HCT116 (cell line): ENCODE measurements at regions not wholly inside any gene's neighbourhood (a gene's known extent, or its start where the extent isn't known, plus 50 kb on each side); places are given as distances from the start of the nearest gene placed in this dataset.

Source experiments
- ATAC-seq: fragments of 200-7000 bp; cut with Tn5 transposase; 2 replicates; pipeline ENCODE4 v1.9.1; 2020; ENCODE audit warnings: mild to moderate bottlenecking, moderate library complexity
- BruUV-seq: library from RNA; stranded (reverse); fragments of 400-500 nt; replicated peaks from 2 replicates; lab custom pipeline; 2021; lab: Mats Ljungman, UMichigan
- CTCF ChIA-PET: fragments of 300-600 bp; sonication (Branson Sonifier 250); formaldehyde crosslinking; loops from one replicate; lab custom pipeline; 2021; ENCODE audit warnings: antibody characterized with exemption; lab: Charles Lee
- POLR2A ChIA-PET: fragments of 300-600, 350-600 bp; sonication (Branson Sonifier 250); formaldehyde crosslinking; loops from one replicate; lab custom pipeline; 2021; ENCODE audit warnings: antibody characterized with exemption; lab: Charles Lee
- RAD21 ChIA-PET, 2 experiments: fragments of 300-600 bp; sonication (Branson Sonifier 250); formaldehyde crosslinking; loops; one replicate each; lab custom pipeline; 2023; ENCODE audit warnings: low total read pairs in 2 of 2; ENCODE audit not compliant: uncharacterized antibody in 2 of 2, unreplicated experiment in 2 of 2, low non-redundant PET in 1 of 2; lab: Charles Lee
- DNase-seq: peaks from one replicate; pipeline ENCODE4 v3.0.0-alpha.2; 2010; ENCODE audit warnings: low read depth, low spot score
- H2AFZ ChIP-seq: fragments of 200-600 bp; shearing (Covaris generic), sonication (generic); 2 replicates; pipeline ENCODE4 v1.6.1; 2017; ENCODE audit warnings: low read depth, mixed run types, mixed read lengths, antibody characterized with exemption, low read length; ENCODE audit not compliant: poor library complexity, severe bottlenecking
- H3K27ac ChIP-seq: 2 replicates; pipeline ENCODE4 v1.5.1; 2012; ENCODE audit warnings: low read depth, low read length
- H3K27me3 ChIP-seq: fragments of 200-600 bp; sonication (generic); 2 replicates; pipeline ENCODE4 v1.6.1; 2016; ENCODE audit warnings: mixed run types, low read length, mixed read lengths; ENCODE audit not compliant: insufficient read depth
- H3K36me3 ChIP-seq, 2 experiments: fragments of 200-500 bp in 1 of 2; fragments of 200-600 bp in 1 of 2; sonication (Bioruptor generic) in 1 of 2; sonication (generic) in 1 of 2; 2 replicates each; pipeline versions ENCODE4 v1.5.1 to v1.6.1; 2014 to 2016; ENCODE audit warnings: low read length in 2 of 2, inconsistent platforms in 1 of 2, mixed read lengths in 1 of 2, mixed run types in 1 of 2; ENCODE audit not compliant: insufficient read depth in 2 of 2, control insufficient read depth in 1 of 2
- H3K4me1 ChIP-seq, 2 experiments: fragments of 200-600 bp in 1 of 2; sonication (generic) in 1 of 2; 2 replicates each; pipeline versions ENCODE4 v1.5.1 to v1.6.1; 2012 to 2017; ENCODE audit warnings: low read length in 2 of 2, inconsistent platforms in 1 of 2, mild to moderate bottlenecking in 1 of 2, mixed read lengths in 1 of 2, mixed run types in 1 of 2, moderate library complexity in 1 of 2; ENCODE audit not compliant: insufficient read depth in 2 of 2, control insufficient read depth in 1 of 2
- H3K4me2 ChIP-seq: fragments of 200-600 bp; sonication (generic); 2 replicates; pipeline ENCODE4 v1.6.1; 2017; ENCODE audit warnings: mixed run types, low read length, mixed read lengths
- H3K4me3 ChIP-seq, 2 experiments: fragments of 200-600 bp in 1 of 2; sonication (generic) in 1 of 2; replicated peaks in 1 of 2; 2 replicates each; pipeline ENCODE4 v1.5.1; 2011 to 2016; ENCODE audit warnings: low read length in 2 of 2, control low read depth in 1 of 2, low read depth in 1 of 2, mild to moderate bottlenecking in 1 of 2, mixed read lengths in 1 of 2, mixed run types in 1 of 2
- H3K79me2 ChIP-seq: fragments of 200-600 bp; sonication (generic); 2 replicates; pipeline ENCODE4 v1.6.1; 2017; ENCODE audit warnings: mild to moderate bottlenecking, mixed run types, low read length, moderate library complexity, mixed read lengths; ENCODE audit not compliant: insufficient read depth
- H3K9ac ChIP-seq: fragments of 200-600 bp; sonication (generic); 2 replicates; pipeline ENCODE4 v1.6.1; 2016; ENCODE audit warnings: low read length, mixed read lengths
- H3K9me2 ChIP-seq: fragments of 200-600 bp; sonication (generic), shearing (Covaris generic); 2 replicates; pipeline ENCODE4 v1.6.1; 2017; ENCODE audit warnings: mixed run types, mild to moderate bottlenecking, moderate library complexity; ENCODE audit not compliant: insufficient read depth
- H3K9me3 ChIP-seq, 2 experiments: fragments of 200-500 bp in 1 of 2; fragments of 200-600 bp in 1 of 2; sonication (Bioruptor generic) in 1 of 2; sonication (generic) in 1 of 2; 2 replicates each; pipeline ENCODE4 v1.6.1; 2014 to 2017; ENCODE audit warnings: low read length in 2 of 2, mixed read lengths in 2 of 2, inconsistent platforms in 1 of 2, low read depth in 1 of 2, mild to moderate bottlenecking in 1 of 2, mixed run types in 1 of 2, moderate library complexity in 1 of 2; ENCODE audit not compliant: control insufficient read depth in 1 of 2, insufficient read depth in 1 of 2
- H4K20me1 ChIP-seq: fragments of 200-600 bp; sonication (generic), shearing (Covaris generic); 2 replicates; pipeline ENCODE4 v1.6.1; 2017; ENCODE audit warnings: mixed run types, mild to moderate bottlenecking, moderate library complexity; ENCODE audit not compliant: insufficient read depth
- CBX3 ChIP-seq: IDR thresholded peaks from 2 replicates; pipeline ENCODE4 v1.6.1; 2012; ENCODE audit warnings: low read depth
- EGR1 ChIP-seq: IDR thresholded peaks from 2 replicates; pipeline ENCODE4 v1.6.1; 2012; ENCODE audit warnings: low read depth
- ELF1 ChIP-seq: IDR thresholded peaks from 2 replicates; pipeline ENCODE4 v1.6.1; 2012; ENCODE audit warnings: low read depth, borderline replicate concordance
- EZH2 ChIP-seq: fragments of 200-600 bp; sonication (generic); IDR thresholded peaks from 2 replicates; pipeline ENCODE4 v1.6.1; 2017; ENCODE audit warnings: antibody characterized with exemption, mixed run types
- EZH2phosphoT487 ChIP-seq: fragments of 200-600 bp; IDR thresholded peaks from 2 replicates; pipeline ENCODE4 v1.6.1; 2018; ENCODE audit warnings: antibody characterized with exemption, borderline replicate concordance
- FOSL1 ChIP-seq: IDR thresholded peaks from 2 replicates; pipeline ENCODE4 v1.6.1; 2012; ENCODE audit warnings: low read depth
- JUND ChIP-seq: IDR thresholded peaks from 2 replicates; pipeline ENCODE4 v1.6.1; 2012
- RAD21 ChIP-seq: IDR thresholded peaks from 2 replicates; pipeline ENCODE4 v1.6.1; 2012; ENCODE audit warnings: low read depth, mild to moderate bottlenecking
- SIN3A ChIP-seq: IDR thresholded peaks from 2 replicates; pipeline ENCODE4 v1.6.1; 2012; ENCODE audit warnings: low read depth
- SRF ChIP-seq: IDR thresholded peaks from 2 replicates; pipeline ENCODE4 v1.6.1; 2012; ENCODE audit warnings: low read depth
- ZFX ChIP-seq: fragments of 450-650 bp; IDR thresholded peaks from 2 replicates; pipeline ENCODE4 v1.6.1; 2017
- intact Hi-C: fragments of 100-400 bp; cut with micrococcal nuclease; formaldehyde crosslinking; loops from 2 replicates; pipeline ENCODE4 v1.10.0; 2022
- TF ChIP-seq, protein P1 (sequence below): IDR thresholded peaks from 2 replicates; pipeline ENCODE4 v1.6.1; 2012
- TF ChIP-seq, protein P2 (sequence below): IDR thresholded peaks from 2 replicates; pipeline ENCODE4 v1.6.1; 2012
- TF ChIP-seq, protein P3 (sequence below): IDR thresholded peaks from 2 replicates; pipeline ENCODE4 v1.6.1; 2012; ENCODE audit warnings: low read depth

DNA sequence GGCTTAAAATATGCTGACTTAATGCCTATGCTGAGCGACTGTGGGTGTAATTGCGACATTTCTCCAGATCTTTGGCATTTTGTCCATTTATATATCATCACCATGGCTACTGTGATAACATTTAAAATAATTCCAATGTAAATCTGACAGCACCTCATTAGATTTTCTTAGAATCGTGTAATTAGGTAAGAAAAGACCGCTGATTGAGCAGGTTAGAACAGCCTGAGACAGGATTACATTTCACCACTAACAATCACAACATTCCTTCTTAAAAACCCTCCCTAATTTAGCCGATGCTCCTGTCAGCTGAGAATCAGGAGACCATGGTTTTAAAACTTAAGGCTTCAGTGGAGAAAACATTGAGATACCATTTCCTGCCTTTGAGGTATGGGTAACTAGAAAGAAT, 455.3 kb upstream of the PDZRN3 start:
- CTCF ChIA-PET: no interaction called here

More for the DNA sequence above, 455.3 kb upstream of the PDZRN3 start:
- Histone ChIP-seq H3K27me3 (no peaks in the 10 kb centered on the region), H3K4me2 (no peak overlapping the region), H4K20me1 (no peaks in the 10 kb centered on the region), H3K79me2 (no peaks in the 10 kb centered on the region), H3K4me1 (no peaks in the 10 kb centered on the region), H2AFZ (no peak overlapping the region), H3K27ac (no peak overlapping the region), H3K4me3 (no peak overlapping the region), H3K9ac (no peak overlapping the region), H3K9me3 (peaks cover 11 to 21% of the 10 kb centered on the region in 2 experiments; a peak in 2 of 4 replicates), H3K9me2 (no peaks in the 10 kb centered on the region), H3K36me3 (no peaks in the 10 kb centered on the region)
- intact Hi-C loops: no loop called here
- POLR2A ChIA-PET: no interaction called here
- RAD21 ChIA-PET: no interaction called here
- DNase-seq (no peak), ATAC-seq (no peak)
- TF ChIP-seq ZFX: no peak
- TF ChIP-seq ELF1: no peak
- no peak for TF ChIP-seq SRF
- no peak for TF ChIP-seq EZH2phosphoT487
- TF ChIP-seq, protein P1, sequence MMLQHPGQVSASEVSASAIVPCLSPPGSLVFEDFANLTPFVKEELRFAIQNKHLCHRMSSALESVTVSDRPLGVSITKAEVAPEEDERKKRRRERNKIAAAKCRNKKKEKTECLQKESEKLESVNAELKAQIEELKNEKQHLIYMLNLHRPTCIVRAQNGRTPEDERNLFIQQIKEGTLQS: no peak
- TF ChIP-seq SIN3A: no peak
- no peak for TF ChIP-seq JUND
- TF ChIP-seq, protein P2, sequence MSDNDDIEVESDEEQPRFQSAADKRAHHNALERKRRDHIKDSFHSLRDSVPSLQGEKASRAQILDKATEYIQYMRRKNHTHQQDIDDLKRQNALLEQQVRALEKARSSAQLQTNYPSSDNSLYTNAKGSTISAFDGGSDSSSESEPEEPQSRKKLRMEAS: no peak
- TF ChIP-seq EGR1: no peak
- TF ChIP-seq CBX3: no peak
- TF ChIP-seq EZH2: no peak
- TF ChIP-seq FOSL1: no peak
- TF ChIP-seq, protein P3, sequence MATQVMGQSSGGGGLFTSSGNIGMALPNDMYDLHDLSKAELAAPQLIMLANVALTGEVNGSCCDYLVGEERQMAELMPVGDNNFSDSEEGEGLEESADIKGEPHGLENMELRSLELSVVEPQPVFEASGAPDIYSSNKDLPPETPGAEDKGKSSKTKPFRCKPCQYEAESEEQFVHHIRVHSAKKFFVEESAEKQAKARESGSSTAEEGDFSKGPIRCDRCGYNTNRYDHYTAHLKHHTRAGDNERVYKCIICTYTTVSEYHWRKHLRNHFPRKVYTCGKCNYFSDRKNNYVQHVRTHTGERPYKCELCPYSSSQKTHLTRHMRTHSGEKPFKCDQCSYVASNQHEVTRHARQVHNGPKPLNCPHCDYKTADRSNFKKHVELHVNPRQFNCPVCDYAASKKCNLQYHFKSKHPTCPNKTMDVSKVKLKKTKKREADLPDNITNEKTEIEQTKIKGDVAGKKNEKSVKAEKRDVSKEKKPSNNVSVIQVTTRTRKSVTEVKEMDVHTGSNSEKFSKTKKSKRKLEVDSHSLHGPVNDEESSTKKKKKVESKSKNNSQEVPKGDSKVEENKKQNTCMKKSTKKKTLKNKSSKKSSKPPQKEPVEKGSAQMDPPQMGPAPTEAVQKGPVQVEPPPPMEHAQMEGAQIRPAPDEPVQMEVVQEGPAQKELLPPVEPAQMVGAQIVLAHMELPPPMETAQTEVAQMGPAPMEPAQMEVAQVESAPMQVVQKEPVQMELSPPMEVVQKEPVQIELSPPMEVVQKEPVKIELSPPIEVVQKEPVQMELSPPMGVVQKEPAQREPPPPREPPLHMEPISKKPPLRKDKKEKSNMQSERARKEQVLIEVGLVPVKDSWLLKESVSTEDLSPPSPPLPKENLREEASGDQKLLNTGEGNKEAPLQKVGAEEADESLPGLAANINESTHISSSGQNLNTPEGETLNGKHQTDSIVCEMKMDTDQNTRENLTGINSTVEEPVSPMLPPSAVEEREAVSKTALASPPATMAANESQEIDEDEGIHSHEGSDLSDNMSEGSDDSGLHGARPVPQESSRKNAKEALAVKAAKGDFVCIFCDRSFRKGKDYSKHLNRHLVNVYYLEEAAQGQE: no peak
- TF ChIP-seq RAD21: no peak
- BruUV-seq: no TSS peak
